ENCODE measurements at regions not wholly inside any gene's neighbourhood (a gene's known extent, or its start where the extent isn't known, plus 50 kb on each side); places are given as distances from the start of the nearest gene placed in this dataset.

DNA sequence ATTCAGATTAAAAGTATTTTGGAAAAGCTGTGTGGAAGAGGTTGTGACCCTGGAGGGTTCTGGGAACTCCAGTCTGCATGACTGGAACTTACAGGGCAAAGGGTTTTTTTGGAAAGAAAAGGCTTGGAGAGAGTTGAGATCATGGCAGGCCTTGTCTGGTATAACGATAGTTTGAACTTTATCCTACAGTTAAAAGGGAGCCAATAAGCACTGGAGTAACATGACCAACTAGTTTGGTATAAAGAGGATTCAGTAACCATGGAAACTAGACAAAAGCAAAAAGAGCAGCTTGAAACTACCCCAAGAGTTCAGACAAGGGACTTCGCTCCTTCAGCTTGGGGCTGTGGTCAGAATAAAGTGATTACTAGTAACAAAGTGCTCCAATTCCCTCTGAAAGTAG lies 151.2 kb upstream of the TMCO5A start:
- Mint-ChIP-seq H3K4me1 (no peaks in the 10 kb centered on the region), H3K4me3 (no peak overlapping the region), H3K9me3 (no peaks in the 10 kb centered on the region), H3K27me3 (ENCODE audit: low read depth) (no peaks in the 10 kb centered on the region), H3K27ac (peak overlapping the region in 1 of 3 experiments; percentile 22; a peak in 1 of 7 replicates), H3K36me3 (ENCODE audit: insufficient read depth in 1 of 3, low read depth in 3 of 3) (no peaks in the 10 kb centered on the region)
- H3K27me3 ChIP-seq (ENCODE audit: insufficient read depth, low read length), result no peaks in the 10 kb centered on the region
- no peak overlapping the region for H3K56ac ChIP-seq (ENCODE audit: insufficient read length, low read depth, low read length)
- H2AK5ac ChIP-seq (ENCODE audit: insufficient read length, low read length), result no peak overlapping the region
- H3K18ac ChIP-seq (ENCODE audit: insufficient read length, low read depth, low read length), result no peak overlapping the region
- TF ChIP-seq, protein P1, sequence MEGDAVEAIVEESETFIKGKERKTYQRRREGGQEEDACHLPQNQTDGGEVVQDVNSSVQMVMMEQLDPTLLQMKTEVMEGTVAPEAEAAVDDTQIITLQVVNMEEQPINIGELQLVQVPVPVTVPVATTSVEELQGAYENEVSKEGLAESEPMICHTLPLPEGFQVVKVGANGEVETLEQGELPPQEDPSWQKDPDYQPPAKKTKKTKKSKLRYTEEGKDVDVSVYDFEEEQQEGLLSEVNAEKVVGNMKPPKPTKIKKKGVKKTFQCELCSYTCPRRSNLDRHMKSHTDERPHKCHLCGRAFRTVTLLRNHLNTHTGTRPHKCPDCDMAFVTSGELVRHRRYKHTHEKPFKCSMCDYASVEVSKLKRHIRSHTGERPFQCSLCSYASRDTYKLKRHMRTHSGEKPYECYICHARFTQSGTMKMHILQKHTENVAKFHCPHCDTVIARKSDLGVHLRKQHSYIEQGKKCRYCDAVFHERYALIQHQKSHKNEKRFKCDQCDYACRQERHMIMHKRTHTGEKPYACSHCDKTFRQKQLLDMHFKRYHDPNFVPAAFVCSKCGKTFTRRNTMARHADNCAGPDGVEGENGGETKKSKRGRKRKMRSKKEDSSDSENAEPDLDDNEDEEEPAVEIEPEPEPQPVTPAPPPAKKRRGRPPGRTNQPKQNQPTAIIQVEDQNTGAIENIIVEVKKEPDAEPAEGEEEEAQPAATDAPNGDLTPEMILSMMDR (conservative IDR thresholded peaks at IDR 0.05), result no peak
- no peaks in the 10 kb centered on the region for H3K79me2 ChIP-seq (ENCODE audit: insufficient read depth, low read length)
- no peak overlapping the region for H4K91ac ChIP-seq (ENCODE audit: insufficient read length, low read depth, low read length)
- no peak overlapping the region for H3K14ac ChIP-seq (ENCODE audit: insufficient read depth, low read length)
- H3K23me2 ChIP-seq (ENCODE audit: insufficient read length, low read depth, low read length, poor library complexity, severe bottlenecking), result no peaks in the 10 kb centered on the region
- H2BK15ac ChIP-seq (ENCODE audit: low read depth, low read length), result no peak overlapping the region
- H3K9me3 ChIP-seq (ENCODE audit: control insufficient read depth, low read depth, low read length), result no peaks in the 10 kb centered on the region
- DNase-seq, result no peak
- H2BK120ac ChIP-seq (ENCODE audit: low read depth, low read length, poor library complexity, severe bottlenecking), result no peak overlapping the region
- H3T11ph ChIP-seq (ENCODE audit: low read length), result no peak overlapping the region
- no peak overlapping the region for H2BK5ac ChIP-seq (ENCODE audit: insufficient read length, low read length)
- H3K79me1 ChIP-seq (ENCODE audit: insufficient read depth, low read depth, low read length, poor library complexity, severe bottlenecking), result no peaks in the 10 kb centered on the region
- H3K4ac ChIP-seq (ENCODE audit: low read depth, low read length), result no peak overlapping the region
- H3K4me2 ChIP-seq (ENCODE audit: insufficient read depth, insufficient read length, low read length), result no peak overlapping the region
- no peaks in the 10 kb centered on the region for H3K4me1 ChIP-seq (ENCODE audit: insufficient read depth, low read length)
- no peak overlapping the region for H2BK20ac ChIP-seq (ENCODE audit: low read depth, low read length, poor library complexity, severe bottlenecking)
- H3K9ac ChIP-seq (ENCODE audit: extremely low read depth, insufficient read length, low read length), result no peak overlapping the region
- H4K8ac ChIP-seq (replicated peaks; ENCODE audit: insufficient read length, low read depth, low read length), result no peak overlapping the region
- no peak overlapping the region for H3K23ac ChIP-seq (ENCODE audit: insufficient read length, low read depth, low read length)
- no peak overlapping the region for H2BK12ac ChIP-seq (ENCODE audit: insufficient read length, low read depth, low read length)
- no CpG with 5 or more reads among the region's 2 CpGs for WGBS (ENCODE audit: extremely low coverage, insufficient read length, low lambda C conversion rate)
- H3K27ac ChIP-seq (ENCODE audit: insufficient read length, low read depth, low read length), result no peak overlapping the region
- no peak overlapping the region for H2AFZ ChIP-seq (ENCODE audit: low read length)
- H4K20me1 ChIP-seq (ENCODE audit: control insufficient read depth, insufficient read depth, insufficient read length), result no peaks in the 10 kb centered on the region
- no peak overlapping the region for H4K5ac ChIP-seq (ENCODE audit: insufficient read length, low read depth, low read length)
